HL-60 (cell line): ENCODE measurements at regions not wholly inside any gene's neighbourhood (a gene's known extent, or its start where the extent isn't known, plus 50 kb on each side); places are given as distances from the start of the nearest gene placed in this dataset.

Source experiments
- DNase-seq, 2 experiments: peaks; one replicate each; pipeline ENCODE4 v3.0.0-alpha.2; 2010 to 2020; ENCODE audit warnings: low read depth in 1 of 2, low spot score in 1 of 2
- H3K27ac ChIP-seq: fragments of 250-450 bp; sonication (Bioruptor Pico); replicated peaks from 2 replicates; pipeline ENCODE4 v1.5.1; 2020; ENCODE audit warnings: mild to moderate bottlenecking, moderate library complexity
- H3K27me3 ChIP-seq: fragments of 250-450 bp; sonication (Bioruptor Pico); 2 replicates; pipeline ENCODE4 v1.5.1; 2021; ENCODE audit warnings: mild to moderate bottlenecking, moderate library complexity; ENCODE audit not compliant: insufficient read depth, poor library complexity, severe bottlenecking
- H3K4me3 ChIP-seq: replicated peaks from 2 replicates; pipeline ENCODE4 v1.5.1; 2011; ENCODE audit warnings: mild to moderate bottlenecking, control low read depth, low read length; ENCODE audit not compliant: insufficient read depth
- GABPA ChIP-seq: IDR thresholded peaks from 2 replicates; pipeline ENCODE4 v1.6.1; 2012; ENCODE audit warnings: low read depth
- POLR2AphosphoS5 ChIP-seq: IDR thresholded peaks from 2 replicates; pipeline ENCODE4 v1.6.1; 2012; ENCODE audit warnings: low read depth
- SPI1 ChIP-seq: IDR thresholded peaks from 2 replicates; pipeline ENCODE4 v1.6.1; 2012; ENCODE audit warnings: low read depth, mild to moderate bottlenecking, borderline replicate concordance
- TF ChIP-seq, protein P1 (sequence below): IDR thresholded peaks from 2 replicates; pipeline ENCODE4 v1.6.1; 2012; ENCODE audit warnings: low read depth; ENCODE audit not compliant: insufficient replicate concordance
- TF ChIP-seq, protein P2 (sequence below): IDR thresholded peaks from one replicate; pipeline ENCODE4 v1.5.1; 2011; ENCODE audit warnings: low read length, control low read depth, inconsistent platforms; ENCODE audit not compliant: insufficient read depth

DNA sequence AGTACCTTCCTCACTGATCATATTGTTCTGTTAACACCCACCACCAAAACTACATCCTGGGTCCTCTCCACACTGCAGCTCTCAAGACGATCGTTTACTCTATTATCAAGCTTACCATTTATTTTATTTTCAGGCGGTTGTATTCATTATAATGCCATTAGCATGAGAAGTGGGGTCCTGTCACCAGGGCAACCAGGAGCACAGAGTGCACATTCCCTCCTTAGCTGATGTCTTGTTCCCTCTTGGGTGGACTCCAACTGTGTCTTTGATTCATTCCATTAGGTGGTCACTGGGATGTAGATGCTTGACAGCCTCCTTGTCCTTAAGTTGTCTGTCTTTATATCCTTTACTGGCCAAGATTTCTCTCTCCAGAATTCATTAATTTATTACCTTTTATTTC lies 965.9 kb upstream of the EEF2KMT start:
- Histone ChIP-seq H3K27me3 (no peaks in the 10 kb centered on the region), H3K27ac (no peak overlapping the region), H3K4me3 (no peak overlapping the region)
- DNase-seq = no peak
- TF ChIP-seq, protein P1, sequence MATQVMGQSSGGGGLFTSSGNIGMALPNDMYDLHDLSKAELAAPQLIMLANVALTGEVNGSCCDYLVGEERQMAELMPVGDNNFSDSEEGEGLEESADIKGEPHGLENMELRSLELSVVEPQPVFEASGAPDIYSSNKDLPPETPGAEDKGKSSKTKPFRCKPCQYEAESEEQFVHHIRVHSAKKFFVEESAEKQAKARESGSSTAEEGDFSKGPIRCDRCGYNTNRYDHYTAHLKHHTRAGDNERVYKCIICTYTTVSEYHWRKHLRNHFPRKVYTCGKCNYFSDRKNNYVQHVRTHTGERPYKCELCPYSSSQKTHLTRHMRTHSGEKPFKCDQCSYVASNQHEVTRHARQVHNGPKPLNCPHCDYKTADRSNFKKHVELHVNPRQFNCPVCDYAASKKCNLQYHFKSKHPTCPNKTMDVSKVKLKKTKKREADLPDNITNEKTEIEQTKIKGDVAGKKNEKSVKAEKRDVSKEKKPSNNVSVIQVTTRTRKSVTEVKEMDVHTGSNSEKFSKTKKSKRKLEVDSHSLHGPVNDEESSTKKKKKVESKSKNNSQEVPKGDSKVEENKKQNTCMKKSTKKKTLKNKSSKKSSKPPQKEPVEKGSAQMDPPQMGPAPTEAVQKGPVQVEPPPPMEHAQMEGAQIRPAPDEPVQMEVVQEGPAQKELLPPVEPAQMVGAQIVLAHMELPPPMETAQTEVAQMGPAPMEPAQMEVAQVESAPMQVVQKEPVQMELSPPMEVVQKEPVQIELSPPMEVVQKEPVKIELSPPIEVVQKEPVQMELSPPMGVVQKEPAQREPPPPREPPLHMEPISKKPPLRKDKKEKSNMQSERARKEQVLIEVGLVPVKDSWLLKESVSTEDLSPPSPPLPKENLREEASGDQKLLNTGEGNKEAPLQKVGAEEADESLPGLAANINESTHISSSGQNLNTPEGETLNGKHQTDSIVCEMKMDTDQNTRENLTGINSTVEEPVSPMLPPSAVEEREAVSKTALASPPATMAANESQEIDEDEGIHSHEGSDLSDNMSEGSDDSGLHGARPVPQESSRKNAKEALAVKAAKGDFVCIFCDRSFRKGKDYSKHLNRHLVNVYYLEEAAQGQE = no peak
- TF ChIP-seq GABPA (no peak), POLR2AphosphoS5 (no peak), SPI1 (no peak)
- TF ChIP-seq, protein P2, sequence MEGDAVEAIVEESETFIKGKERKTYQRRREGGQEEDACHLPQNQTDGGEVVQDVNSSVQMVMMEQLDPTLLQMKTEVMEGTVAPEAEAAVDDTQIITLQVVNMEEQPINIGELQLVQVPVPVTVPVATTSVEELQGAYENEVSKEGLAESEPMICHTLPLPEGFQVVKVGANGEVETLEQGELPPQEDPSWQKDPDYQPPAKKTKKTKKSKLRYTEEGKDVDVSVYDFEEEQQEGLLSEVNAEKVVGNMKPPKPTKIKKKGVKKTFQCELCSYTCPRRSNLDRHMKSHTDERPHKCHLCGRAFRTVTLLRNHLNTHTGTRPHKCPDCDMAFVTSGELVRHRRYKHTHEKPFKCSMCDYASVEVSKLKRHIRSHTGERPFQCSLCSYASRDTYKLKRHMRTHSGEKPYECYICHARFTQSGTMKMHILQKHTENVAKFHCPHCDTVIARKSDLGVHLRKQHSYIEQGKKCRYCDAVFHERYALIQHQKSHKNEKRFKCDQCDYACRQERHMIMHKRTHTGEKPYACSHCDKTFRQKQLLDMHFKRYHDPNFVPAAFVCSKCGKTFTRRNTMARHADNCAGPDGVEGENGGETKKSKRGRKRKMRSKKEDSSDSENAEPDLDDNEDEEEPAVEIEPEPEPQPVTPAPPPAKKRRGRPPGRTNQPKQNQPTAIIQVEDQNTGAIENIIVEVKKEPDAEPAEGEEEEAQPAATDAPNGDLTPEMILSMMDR = no peak

DNA sequence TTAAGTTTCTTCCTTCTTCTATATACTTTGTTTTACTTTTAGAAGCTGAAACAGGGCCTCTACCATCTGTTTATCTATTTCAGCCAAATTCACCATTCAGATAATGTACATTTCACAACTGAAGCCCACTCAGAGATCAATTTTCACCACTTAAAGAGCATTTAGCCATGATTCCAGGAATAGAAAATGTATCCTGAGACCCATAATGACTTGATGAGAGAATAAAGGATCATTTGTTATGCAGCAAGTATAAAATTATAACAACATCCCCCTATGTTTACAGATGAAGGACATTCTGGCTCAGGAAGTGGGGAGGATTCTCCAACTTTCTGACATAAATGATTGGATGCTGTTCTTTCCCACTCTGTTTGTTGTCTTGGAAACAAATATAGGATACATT lies 962.1 kb upstream of the EEF2KMT start:
- DNase-seq = no peak
- Histone ChIP-seq H3K27ac (no peak overlapping the region), H3K27me3 (no peaks in the 10 kb centered on the region), H3K4me3 (no peak overlapping the region)
- TF ChIP-seq, protein P1 = no peak
- TF ChIP-seq, protein P2 = no peak
- TF ChIP-seq SPI1 (no peak), GABPA (no peak), POLR2AphosphoS5 (no peak)

DNA sequence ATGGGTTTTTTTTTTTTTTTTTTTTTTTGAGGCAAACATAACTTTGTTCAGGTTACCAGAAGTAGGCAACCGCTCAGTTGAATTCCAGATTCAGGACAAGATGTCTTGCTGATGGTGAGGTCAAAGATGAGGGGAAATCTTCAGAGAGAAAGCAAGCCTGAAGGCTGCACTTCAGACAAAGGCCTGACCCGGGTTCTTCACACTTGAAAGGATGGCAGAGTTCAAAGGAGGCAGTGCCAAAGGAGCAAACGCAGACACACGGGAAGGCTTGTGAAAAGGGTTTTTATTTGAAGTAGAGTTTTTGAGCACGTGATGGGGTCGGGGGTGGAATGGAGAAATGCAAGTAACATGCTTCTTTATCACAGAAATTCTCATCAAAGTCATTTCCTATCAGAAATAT lies 960.2 kb upstream of the EEF2KMT start:
- no peak for DNase-seq
- TF ChIP-seq SPI1 (no peak), POLR2AphosphoS5 (no peak), GABPA (no peak)
- TF ChIP-seq, protein P1 = no peak
- TF ChIP-seq, protein P2 = no peak

More for the DNA sequence above, 960.2 kb upstream of the EEF2KMT start:
- H3K27me3 ChIP-seq = no peaks in the 10 kb centered on the region
- no peak overlapping the region for H3K27ac ChIP-seq
- H3K4me3 ChIP-seq = no peak overlapping the region
